Hepatocyte (in vitro differentiated cells): ENCODE measurements at regions not wholly inside any gene's neighbourhood (a gene's known extent, or its start where the extent isn't known, plus 50 kb on each side); places are given as distances from the start of the nearest gene placed in this dataset.

Experiments
- EZH2 ChIP-seq: fragments of 200-600 bp; sonication (generic); IDR thresholded peaks from 2 replicates; pipeline ENCODE4 v1.6.1; 2016; ENCODE audit warnings: antibody characterized with exemption, mild to moderate bottlenecking, borderline replicate concordance
- EZH2phosphoT487 ChIP-seq: fragments of 200-600 bp; sonication (generic); IDR thresholded peaks from one replicate; pipeline ENCODE4 v1.6.1; 2018; ENCODE audit warnings: antibody characterized with exemption, mild to moderate bottlenecking, low read depth, moderate library complexity; ENCODE audit not compliant: unreplicated experiment, severe bottlenecking
- TF ChIP-seq, protein P1 (sequence below): fragments of 200-600 bp; sonication (generic); IDR thresholded peaks from 2 replicates; pipeline ENCODE4 v1.5.1; 2016; ENCODE audit warnings: antibody characterized with exemption, mild to moderate bottlenecking; ENCODE audit not compliant: poor library complexity

DNA sequence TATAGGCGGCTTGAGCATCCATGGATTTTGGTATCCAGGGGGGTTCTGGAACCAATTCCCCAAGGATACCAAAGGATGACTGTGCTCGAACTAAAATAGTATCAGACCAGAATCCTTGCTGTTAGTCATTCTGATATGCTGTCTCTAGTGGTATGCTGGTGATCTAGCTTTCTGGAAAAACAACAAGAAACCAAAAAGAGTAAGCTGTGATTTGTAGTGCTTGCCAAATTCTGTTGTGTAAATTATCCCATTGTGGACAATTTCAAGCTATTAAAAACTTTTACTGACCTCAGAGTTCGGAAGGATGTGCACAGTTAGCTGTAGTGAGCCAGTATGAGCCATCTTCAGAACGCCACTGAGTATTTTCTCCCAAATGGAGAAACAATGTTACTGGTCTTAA is 99.0 kb upstream of the FBN2 start:
- TF ChIP-seq, protein P1, sequence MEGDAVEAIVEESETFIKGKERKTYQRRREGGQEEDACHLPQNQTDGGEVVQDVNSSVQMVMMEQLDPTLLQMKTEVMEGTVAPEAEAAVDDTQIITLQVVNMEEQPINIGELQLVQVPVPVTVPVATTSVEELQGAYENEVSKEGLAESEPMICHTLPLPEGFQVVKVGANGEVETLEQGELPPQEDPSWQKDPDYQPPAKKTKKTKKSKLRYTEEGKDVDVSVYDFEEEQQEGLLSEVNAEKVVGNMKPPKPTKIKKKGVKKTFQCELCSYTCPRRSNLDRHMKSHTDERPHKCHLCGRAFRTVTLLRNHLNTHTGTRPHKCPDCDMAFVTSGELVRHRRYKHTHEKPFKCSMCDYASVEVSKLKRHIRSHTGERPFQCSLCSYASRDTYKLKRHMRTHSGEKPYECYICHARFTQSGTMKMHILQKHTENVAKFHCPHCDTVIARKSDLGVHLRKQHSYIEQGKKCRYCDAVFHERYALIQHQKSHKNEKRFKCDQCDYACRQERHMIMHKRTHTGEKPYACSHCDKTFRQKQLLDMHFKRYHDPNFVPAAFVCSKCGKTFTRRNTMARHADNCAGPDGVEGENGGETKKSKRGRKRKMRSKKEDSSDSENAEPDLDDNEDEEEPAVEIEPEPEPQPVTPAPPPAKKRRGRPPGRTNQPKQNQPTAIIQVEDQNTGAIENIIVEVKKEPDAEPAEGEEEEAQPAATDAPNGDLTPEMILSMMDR: no peak
- no peak for TF ChIP-seq EZH2phosphoT487
- no peak for TF ChIP-seq EZH2
